Left ventricle myocardium inferior (tissue), 1 donor: ENCODE measurements at regions not wholly inside any gene's neighbourhood (a gene's known extent, or its start where the extent isn't known, plus 50 kb on each side); places are given as distances from the start of the nearest gene placed in this dataset.

Experiments used
- DNase-seq: peaks from one replicate; pipeline ENCODE4 v3.0.0-alpha.2; 2020
- H3K27ac ChIP-seq: fragments of 200-600 bp; replicated peaks from 2 replicates; pipeline ENCODE4 v1.8.0; 2021
- H3K27me3 ChIP-seq: fragments of 200-600 bp; 2 replicates; pipeline ENCODE4 v1.8.0; 2021; ENCODE audit warnings: low read depth
- H3K36me3 ChIP-seq: fragments of 200-600 bp; 2 replicates; pipeline ENCODE4 v1.8.0; 2021
- H3K4me1 ChIP-seq: fragments of 200-600 bp; 2 replicates; pipeline ENCODE4 v1.8.0; 2021
- H3K4me3 ChIP-seq: fragments of 200-600 bp; 2 replicates; pipeline ENCODE4 v1.8.0; 2021; ENCODE audit warnings: mild to moderate bottlenecking, moderate library complexity
- H3K9me3 ChIP-seq: fragments of 200-600 bp; replicated peaks from 2 replicates; pipeline ENCODE4 v1.8.0; 2021
- intact Hi-C: fragments of 100-400 bp; cut with micrococcal nuclease; formaldehyde crosslinking; loops from one replicate; pipeline ENCODE4 v1.11.0; 2022
- TF ChIP-seq, protein P1 (sequence below): fragments of 200-600 bp; IDR thresholded peaks from 2 replicates; pipeline ENCODE4 v1.8.0; 2021; ENCODE audit warnings: antibody characterized with exemption, mild to moderate bottlenecking, borderline replicate concordance
- donor health status: DM: no; HTN: yes; CAD: no; lungs with severe emphysema.

DNA sequence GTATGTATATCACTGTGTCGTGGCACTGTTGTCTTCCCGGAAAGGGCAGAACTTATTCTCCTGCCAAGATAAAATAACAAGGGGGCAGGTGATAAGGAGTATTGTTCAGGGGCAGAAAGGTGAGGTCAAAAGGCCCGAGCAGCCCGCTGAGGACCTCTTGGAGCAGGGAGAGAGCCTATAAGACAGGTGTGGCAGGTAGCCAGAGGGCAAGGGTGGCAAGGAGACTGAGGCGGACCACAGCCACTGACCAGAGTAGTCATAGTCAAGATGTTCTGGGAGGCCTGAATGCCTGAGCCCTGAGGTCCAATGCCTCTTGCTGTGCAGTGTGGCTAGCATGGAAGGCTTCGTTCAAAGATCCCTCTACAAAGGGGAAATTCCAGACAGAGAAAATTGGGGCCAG is 172.3 kb upstream of the CHRNA7 start:
- TF ChIP-seq, protein P1, sequence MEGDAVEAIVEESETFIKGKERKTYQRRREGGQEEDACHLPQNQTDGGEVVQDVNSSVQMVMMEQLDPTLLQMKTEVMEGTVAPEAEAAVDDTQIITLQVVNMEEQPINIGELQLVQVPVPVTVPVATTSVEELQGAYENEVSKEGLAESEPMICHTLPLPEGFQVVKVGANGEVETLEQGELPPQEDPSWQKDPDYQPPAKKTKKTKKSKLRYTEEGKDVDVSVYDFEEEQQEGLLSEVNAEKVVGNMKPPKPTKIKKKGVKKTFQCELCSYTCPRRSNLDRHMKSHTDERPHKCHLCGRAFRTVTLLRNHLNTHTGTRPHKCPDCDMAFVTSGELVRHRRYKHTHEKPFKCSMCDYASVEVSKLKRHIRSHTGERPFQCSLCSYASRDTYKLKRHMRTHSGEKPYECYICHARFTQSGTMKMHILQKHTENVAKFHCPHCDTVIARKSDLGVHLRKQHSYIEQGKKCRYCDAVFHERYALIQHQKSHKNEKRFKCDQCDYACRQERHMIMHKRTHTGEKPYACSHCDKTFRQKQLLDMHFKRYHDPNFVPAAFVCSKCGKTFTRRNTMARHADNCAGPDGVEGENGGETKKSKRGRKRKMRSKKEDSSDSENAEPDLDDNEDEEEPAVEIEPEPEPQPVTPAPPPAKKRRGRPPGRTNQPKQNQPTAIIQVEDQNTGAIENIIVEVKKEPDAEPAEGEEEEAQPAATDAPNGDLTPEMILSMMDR = no peak
- H3K9me3 ChIP-seq = peaks cover 21% of the 10 kb centered on the region
- no peak for DNase-seq
- no peak overlapping the region for H3K27ac ChIP-seq
- intact Hi-C loops = no loop called here
- no peaks in the 10 kb centered on the region for H3K4me1 ChIP-seq
- H3K36me3 ChIP-seq = no peaks in the 10 kb centered on the region
- no peak overlapping the region for H3K4me3 ChIP-seq
- no peaks in the 10 kb centered on the region for H3K27me3 ChIP-seq

DNA sequence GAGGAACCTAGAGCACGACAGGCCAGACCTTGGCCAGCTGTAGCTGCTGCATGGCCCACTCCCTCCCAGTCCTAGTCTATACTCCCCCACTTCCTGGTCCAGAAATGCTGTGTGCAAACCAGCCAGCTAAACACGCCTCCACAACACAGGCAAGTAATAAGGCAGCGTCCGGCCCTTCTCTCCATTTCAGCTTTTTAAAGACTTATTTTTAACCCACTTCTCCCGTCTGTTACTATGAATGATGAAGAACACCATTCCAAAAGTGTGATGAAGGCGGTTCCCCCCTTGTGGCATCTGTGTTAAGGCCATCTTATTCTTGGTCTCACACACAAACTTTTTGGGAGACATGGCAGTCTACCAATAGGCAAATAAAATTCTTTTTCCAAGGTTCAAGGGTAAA is 164.1 kb upstream of the CHRNA7 start:
- no peak for DNase-seq
- Histone ChIP-seq H3K36me3 (no peaks in the 10 kb centered on the region), H3K27me3 (no peaks in the 10 kb centered on the region), H3K4me1 (peaks cover 14% of the 10 kb centered on the region), H3K4me3 (no peak overlapping the region), H3K9me3 (no peaks in the 10 kb centered on the region), H3K27ac (no peak overlapping the region)
- TF ChIP-seq, protein P1 = no peak
- intact Hi-C loops = loop anchor here (10.0 kb wide), 1 partner anchor 61 kb away; no protein-coding TSS in a partner anchor

DNA sequence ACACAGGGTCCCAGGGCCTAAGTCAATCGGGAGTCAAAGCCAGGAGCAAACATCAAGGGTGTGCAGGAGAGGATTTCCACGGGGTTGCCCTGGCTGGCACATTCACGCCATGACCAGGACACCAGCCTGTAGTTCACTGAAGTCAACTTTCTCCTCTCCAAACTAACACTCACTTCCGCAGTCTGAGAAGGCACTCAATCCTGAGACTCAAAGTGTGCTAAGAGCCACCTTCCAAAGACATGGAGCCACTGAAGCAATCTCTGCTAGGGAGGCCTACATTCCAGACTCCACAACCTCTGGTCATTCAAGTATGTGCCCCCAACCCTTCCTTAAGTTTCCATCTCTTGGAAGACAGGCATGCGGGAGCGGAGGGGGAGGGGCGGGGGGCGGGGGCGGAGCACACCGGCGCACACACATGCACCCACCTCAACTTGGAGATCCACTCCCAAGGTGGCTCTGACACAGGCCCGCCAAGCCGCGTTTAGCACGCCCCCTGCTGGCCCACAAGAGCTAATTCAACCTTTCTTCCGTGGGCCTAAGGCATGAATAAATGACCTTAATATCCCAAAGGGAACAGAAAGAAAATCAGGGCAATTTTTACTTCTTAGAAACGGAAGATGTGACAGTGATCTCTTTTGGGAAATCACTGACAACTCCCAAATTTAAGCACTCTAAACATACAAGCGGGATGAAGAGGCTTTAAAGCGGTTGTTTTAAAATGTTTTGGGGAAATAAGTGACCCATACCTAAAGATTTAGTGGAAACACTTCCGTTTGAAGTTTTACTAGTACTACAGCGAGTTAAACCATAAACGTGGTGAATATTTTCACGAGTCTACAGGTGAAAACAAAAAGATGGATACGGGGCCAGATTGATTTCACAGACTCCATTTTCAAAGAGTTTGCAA is 162.5 kb upstream of the CHRNA7 start:
- peaks cover 15% of the 10 kb centered on the region for H3K4me1 ChIP-seq
- no peak overlapping the region for H3K4me3 ChIP-seq
- H3K36me3 ChIP-seq = no peaks in the 10 kb centered on the region
- TF ChIP-seq, protein P1 = peak; percentile 89
- no peaks in the 10 kb centered on the region for H3K27me3 ChIP-seq
- H3K27ac ChIP-seq = no peak overlapping the region
- intact Hi-C loops = loop anchor here (10.0 kb wide), 1 partner anchor 63 kb away; no protein-coding TSS in a partner anchor
- H3K9me3 ChIP-seq = no peaks in the 10 kb centered on the region
- DNase-seq = peak; percentile 69

GRCh38 chr15:31869686-31870307 is 160.5 kb upstream of the CHRNA7 start:
- DNase-seq = no peak
- intact Hi-C loops = loop anchor here (10.0 kb wide), 1 partner anchor 65 kb away; no protein-coding TSS in a partner anchor
- H3K4me3 ChIP-seq = peak overlapping the region; percentile 75
- no peaks in the 10 kb centered on the region for H3K9me3 ChIP-seq
- H3K36me3 ChIP-seq = no peaks in the 10 kb centered on the region
- H3K27ac ChIP-seq = no peak overlapping the region
- no peaks in the 10 kb centered on the region for H3K27me3 ChIP-seq
- TF ChIP-seq, protein P1 = no peak
- peaks cover 15% of the 10 kb centered on the region for H3K4me1 ChIP-seq

DNA sequence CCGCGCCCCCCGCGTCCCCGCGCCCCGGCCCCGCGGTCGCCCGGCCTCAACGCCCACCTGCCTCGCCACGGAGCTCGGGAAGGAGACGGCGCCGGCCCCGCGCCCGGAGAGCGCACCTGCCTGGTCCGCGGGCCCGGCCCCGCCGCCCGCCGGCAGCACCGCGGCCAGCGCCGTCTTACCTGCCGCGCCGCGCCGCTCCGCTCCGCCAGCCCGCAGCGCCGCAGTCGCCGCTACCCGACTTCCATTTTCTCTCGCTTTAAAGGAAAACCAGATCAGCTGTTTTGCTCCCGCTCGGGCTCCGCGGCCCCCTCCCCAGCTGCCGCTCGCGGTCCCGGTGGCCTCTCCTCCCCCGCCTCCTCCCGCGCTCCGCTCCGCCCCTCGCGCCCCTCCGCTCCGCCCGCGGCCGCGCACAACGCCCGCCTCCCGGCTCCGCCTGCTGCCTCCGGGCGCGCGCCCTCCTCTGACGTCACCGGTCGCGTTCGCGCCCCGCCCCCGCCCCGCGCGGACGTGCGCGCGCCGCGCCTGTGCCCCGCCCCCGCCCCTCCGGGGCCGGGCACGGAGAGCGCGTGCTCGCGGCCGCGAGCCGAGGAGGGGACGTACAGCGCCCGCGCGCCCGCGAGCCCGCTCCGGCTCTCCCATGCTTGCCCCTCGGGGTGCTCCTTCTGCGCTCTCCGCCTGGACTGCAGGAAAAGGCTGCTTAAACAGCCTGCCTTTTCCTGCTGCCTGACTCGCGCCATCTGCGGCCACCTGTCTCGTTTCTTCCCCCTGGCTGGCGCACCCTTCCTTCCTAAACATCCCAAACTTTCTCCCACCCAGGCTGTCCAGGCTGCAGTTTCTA is 159.8 kb upstream of the CHRNA7 start, which contains the start of gene OTUD7A:
TSS of gene OTUD7A (minus strand) at position 346 of the 838 bp plus-strand sequence.
- Histone ChIP-seq H3K4me1 (peaks cover 15% of the 10 kb centered on the region), H3K36me3 (no peaks in the 10 kb centered on the region), H3K4me3 (peak within 1 kb of the TSS; percentile 75), H3K27me3 (no peaks in the 10 kb centered on the region), H3K9me3 (no peaks in the 10 kb centered on the region), H3K27ac (peak within 1 kb of the TSS; percentile 86)
- peak; percentile 88 for DNase-seq
- TF ChIP-seq, protein P1 = no peak
- intact Hi-C loops = no loop called here
